T-helper 2 cell (primary cell): ENCODE measurements at regions not wholly inside any gene's neighbourhood (a gene's known extent, or its start where the extent isn't known, plus 50 kb on each side); places are given as distances from the start of the nearest gene placed in this dataset.
A peak's percentile ranks its signal among the peaks of the same experiment; 100 is the strongest.

Experiments
- DNase-seq, 5 experiments: peaks; one replicate each; pipeline versions ENCODE4 v3.0.0 to v3.0.0-alpha.2; 2012 to 2022

DNA sequence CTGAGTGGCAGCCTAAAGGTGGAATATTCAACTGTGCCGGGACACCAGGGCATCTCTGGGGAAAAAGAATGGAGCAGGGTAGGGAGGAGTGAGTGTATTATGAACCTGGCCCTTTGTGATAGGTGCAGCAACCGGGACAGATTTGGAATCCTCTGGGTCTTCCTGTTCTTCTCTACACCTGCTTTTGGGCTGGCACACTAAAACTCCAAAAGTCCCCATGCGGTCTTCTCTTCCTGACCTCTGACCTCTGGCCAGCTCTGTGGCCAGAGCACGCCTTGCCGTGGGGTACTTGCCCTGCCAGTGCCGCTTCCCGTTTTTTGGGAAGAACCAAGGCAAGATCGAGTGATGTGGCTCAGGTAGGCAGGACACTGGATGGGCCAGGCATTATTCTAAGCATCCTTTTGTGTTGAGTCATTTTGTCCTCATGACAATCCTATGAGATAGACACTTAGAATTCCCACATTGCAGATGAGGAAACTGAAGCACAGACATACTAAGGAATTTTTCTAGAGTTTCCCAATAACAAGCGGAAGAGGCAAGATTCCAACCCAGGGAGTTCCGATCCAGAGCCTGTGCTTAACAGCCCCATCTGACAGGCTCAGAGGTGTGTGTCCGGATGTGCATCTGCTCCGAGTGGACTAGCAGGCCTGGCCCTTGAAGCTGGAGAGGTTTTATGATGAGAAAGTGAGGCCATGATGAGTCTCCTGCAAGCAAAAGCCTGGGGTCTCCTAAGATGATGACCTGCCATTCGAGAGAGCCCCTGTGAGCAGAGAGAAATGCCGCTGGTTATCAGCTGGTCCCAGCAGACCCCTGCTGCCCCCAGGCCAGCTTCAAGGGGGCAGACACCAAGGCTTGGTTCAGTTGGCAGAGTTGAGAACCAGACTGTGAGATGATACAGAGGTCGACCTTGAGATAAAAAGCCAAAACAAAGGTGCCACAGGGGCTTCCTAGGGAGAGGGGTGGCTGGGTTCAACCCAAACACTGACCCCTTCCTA lies 67.9 kb upstream of the ESRRB start:
- DNase-seq, result no peak

DNA sequence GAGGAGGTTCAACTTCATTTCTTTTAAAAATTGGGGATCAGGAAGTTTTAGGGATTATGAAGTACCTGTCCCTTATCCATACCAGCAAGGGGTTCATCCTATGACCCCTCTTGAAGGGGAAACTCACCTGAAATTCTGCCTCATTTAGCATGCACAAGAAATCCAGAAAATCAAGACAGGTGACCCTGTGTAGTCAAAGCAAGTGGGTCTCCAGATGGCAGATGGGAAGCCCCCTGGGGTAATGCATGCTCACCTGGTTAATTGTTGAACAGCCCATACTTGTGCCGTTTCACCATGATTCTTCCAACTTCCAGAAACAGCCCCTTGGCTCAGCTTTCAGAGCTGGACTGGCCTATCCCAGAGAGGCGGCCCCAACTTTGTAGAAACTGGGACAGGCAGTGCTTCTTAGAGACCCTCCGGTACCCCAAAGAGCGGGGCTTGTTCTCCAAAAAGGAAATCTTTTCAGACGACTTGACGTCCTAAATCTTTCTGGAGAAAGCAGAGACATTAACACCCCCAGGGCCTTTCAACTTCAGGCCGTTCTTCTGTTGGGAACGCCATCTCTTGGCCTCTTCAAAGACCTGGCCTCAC lies 66.3 kb upstream of the ESRRB start:
- no peak for DNase-seq

DNA sequence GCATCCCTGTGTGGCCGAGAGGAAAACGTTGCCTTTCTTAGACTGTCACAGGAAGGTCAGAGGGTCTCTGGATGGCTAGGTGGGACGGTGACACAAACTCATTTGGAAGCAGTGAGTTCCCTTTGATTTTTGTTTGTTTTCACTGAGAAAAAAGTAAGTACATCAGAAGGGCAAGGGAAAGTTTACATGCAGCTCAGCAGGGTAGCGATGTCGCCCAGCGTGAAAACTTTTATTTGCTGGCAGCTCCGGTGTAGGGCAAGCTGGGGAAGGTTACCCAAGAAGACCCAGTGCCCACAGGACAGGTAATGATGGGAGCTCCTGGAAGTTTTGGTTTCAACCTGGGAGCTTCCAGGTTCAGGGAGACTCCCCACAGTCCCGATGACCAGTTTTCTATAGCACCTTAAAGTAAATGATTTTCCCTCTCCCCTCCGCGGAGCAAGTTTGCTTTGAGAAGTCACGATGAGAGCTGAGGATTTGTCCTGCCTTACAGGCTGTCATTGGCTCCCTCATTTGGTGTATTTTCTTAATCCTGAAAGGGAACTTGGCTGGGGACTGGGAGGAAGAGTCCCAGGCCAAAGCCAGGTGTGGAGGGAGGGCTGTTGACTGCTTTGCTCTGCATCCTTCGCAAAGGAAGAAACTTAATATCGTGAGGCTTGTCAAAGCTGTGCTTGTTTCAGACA lies 64.7 kb upstream of the ESRRB start:
- no peak for DNase-seq

DNA sequence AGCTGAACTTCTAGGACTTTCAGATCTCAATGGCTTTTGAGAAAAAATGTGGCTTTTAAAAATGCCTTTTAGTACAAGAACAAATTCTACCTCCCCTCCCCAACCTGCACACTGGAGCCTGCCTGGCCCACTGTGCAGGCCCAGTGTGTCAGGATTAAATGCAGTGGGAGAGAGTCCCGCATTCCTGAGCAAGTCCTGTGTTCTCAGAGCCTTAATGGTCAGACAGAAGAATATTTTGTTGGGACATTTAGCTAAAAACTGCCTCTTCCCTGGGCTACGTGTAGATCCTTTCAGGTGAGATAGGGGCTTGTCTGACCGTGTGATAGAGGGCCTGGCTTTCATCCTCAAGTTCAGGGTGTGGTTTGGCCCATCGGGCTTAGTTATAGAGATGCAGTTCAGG lies 63.1 kb upstream of the ESRRB start:
- DNase-seq, result no peak

DNA sequence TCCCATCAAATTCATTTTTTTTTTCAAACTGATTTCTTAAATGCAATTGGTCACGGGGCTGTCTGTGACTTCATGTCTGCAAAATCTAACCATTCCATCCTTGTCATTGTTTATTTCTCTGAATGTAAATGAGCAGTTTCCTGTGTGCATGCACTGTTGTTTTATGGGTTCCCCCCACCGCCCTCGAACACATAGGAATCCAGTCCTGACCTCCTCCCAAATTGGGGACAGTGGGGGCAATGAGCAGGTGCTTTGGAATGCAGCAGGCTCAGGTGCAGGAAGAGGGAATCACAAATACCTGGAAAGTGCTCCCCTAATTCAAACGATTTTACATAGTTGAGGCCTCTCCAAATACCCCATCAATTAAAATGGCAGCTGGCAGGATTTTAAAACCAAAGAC lies 62.6 kb upstream of the ESRRB start:
- no peak for DNase-seq

DNA sequence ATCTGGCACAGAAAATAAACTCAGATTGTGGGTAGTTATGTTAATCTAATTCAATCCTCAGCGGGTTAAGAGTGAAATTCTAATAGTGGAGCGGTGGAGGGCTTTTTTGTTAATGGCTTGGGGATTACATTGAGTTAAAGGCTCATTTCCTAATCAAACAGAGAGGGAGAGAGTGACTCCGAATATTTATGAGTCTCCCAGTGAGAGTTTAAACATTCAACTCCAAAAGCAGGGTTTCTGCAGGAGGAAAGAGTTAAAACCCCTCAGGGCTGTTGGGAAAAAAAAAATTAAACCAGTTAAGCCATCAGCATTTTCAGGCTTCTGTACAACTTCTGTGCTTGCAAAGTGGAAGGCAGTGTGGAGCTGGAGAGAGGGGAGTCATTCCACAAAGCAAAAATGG lies 62.1 kb upstream of the ESRRB start:
- DNase-seq, result no peak

DNA sequence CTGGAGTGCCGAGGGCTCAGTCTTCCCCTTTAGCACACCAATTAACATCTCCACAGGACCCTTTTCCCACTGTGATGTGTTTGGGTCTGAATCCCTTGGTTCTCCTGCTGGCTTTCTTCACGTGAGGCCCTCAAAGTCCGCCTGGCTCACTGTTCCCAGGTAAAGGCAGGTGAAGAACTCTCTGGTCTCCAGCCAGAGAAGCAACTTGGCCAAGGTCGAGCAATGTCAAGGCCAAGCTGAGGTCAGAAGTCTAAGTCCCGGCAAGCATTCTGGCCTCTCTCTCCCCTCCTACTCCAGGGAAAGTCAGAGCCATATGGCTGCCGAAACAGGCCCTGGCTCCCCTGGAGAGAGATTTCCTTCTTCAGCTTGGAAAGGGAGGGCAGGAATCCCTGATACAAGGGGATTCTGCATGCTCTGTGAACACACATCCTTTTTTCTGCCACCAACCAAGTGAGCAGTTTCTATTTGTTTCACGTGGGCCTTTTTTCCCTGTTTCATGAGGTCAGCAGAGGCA lies 61.4 kb upstream of the ESRRB start:
- no peak for DNase-seq

DNA sequence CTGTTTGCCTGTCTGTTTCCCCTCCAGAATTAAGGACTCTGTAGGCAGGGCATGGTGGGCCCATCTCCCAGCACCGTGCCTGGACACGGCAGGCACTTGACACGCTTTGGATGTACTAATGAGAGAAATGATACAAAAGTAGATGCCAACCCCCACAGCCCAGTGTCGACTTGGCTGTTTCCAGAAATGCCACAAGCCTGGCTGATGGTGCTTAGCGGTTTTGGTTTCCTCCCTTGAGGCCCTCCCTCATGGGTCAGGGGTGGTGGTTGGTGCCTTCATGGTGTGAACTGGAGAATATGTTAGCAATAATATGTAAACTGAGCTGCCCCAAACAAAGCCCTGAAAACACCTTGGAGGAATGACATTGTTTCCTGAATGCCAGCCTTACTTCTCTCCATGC lies 55.5 kb upstream of the ESRRB start:
- peak in 1 of 5 experiments; percentile 13 for DNase-seq

DNA sequence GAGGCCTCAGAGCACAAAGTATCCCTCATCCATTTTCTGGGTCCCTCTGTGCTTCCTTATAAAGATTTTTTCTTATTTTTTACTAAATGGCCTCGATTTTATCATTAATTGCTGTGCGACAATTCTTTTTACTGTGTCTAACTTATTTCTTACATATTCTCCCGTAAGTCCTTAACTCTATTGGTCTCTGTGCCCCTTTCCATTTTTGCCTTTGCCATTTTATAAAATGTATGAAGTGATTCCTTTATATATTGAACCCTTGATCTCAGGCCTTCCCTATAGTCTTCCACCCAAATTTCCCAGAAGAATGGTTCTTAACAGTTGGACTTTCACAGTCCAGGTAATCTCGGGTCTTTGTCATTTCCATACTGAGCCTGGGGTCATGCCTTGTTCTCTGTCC lies 55.0 kb upstream of the ESRRB start:
- DNase-seq, result no peak

DNA sequence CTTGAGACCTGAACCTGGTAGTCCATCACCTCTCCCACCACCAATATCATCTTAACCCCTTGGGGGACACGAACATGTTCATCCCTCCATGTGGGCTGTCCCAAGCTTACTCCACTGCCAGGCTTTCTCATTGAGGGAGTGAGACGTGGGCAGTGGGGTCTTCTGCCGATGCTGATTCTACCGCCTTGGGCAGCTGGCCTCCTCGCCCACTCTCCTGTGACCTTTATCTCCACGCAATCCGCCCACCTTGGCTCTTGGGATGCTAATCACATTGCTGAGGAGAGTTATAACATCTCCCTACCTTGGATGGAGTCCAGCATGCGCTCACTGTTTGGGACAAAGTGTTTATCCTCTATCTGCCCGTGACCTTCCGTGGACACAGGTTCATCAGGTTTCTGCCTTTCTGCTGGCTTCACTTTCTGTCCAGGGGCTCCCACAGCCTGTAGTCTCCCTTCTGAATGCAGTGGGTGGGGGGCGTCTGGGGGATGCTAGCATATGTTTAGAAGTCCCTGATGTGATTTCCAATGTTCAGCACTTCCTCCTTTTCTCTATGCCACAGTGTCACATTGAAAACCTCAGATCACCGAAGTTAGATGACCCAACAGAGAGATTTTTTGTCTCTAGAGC lies 53.2 kb upstream of the ESRRB start:
- no peak for DNase-seq

DNA sequence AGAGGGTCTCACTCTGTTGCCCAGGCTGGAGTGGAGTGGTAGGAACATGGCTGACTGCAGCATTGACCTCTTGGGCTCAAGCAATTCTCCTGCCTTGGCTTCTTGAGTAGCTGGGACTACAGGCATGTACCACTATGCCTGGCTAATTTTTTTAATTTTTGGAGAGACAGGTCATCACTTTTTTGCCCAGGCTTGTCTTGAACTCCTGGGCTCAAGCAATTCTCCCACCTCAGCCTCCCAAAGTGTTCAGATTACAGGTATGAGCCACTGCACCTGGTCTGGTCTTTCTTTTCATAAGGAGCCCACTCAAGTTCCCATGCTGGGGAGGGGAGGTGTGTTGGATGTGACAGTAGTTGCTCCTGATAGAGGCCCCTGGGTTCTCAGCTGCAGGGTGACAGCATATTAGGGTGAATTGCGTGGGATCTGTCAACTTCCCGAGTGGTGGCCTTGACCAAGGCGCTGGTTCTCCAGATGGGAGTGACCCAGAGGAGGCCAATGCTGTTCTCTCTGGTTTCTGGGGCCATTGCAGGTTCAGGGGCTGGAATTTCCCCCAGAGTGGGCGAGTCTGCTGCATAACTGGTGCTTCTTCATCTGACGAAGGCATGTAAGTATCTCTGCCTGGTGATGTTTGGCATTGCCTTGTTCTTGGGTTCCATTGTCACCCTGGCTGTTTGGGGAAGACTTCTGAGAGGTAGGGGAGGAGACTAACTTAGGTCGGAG lies 52.4 kb upstream of the ESRRB start:
- no peak for DNase-seq

DNA sequence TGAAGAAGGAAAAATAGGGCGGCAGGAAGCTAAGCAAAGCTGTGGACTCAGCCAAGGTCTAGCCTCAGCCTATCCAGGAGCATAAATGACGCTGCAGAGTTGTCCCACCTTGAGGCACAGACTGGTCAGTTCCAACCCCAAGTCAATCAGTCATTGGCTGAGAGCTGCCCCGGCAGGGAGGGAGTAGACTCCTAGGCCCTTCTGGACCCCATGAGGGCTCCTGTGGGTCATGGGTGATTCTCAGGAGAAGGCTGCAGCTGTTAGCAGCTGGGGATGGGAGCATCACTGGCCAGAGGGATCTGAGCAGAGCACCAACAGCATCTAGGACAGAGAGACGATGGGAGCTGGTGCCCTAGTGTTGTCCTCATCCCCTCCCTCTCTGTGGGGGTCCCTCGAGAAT lies 51.8 kb upstream of the ESRRB start:
- DNase-seq, result no peak
